ENCODE measurements at regions not wholly inside any gene's neighbourhood (a gene's known extent, or its start where the extent isn't known, plus 50 kb on each side); places are given as distances from the start of the nearest gene placed in this dataset.

DNA sequence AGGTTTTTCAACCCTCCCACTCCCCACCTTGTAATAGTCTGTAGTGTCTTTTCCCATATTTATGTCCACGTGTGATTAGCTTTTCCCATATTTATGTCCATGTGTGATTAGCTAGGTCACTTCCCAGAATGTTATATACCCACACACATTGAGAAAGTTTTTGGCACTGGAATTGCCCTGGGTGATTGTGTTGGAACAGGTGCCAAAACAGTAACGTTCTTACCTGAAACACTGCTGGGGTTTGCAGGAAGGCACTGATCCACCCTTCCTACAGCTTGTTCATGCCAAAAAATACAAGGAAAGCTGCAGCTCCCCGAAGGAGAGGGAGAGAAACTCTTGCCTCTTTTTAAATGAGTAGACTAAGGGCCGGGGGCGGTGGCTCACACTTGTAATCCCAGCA is 68.0 kb upstream of the CXADR start:
- no peak for TF ChIP-seq EZH2 (IDR thresholded peaks at IDR 0.05; ENCODE audit: borderline replicate concordance, low read depth, low read length, poor library complexity, severe bottlenecking)
- TF ChIP-seq, protein P1, sequence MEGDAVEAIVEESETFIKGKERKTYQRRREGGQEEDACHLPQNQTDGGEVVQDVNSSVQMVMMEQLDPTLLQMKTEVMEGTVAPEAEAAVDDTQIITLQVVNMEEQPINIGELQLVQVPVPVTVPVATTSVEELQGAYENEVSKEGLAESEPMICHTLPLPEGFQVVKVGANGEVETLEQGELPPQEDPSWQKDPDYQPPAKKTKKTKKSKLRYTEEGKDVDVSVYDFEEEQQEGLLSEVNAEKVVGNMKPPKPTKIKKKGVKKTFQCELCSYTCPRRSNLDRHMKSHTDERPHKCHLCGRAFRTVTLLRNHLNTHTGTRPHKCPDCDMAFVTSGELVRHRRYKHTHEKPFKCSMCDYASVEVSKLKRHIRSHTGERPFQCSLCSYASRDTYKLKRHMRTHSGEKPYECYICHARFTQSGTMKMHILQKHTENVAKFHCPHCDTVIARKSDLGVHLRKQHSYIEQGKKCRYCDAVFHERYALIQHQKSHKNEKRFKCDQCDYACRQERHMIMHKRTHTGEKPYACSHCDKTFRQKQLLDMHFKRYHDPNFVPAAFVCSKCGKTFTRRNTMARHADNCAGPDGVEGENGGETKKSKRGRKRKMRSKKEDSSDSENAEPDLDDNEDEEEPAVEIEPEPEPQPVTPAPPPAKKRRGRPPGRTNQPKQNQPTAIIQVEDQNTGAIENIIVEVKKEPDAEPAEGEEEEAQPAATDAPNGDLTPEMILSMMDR (conservative IDR thresholded peaks at IDR 0.05; ENCODE audit: low read depth, low read length), result no peak
- no peak for DNase-seq (ENCODE audit: low spot score)
- POLR2A ChIA-PET (ENCODE audit: low non-redundant PET), result no interaction called here
- Histone ChIP-seq H3K4me3 (ENCODE audit: low read depth, low read length, poor library complexity, severe bottlenecking) (no peak overlapping the region), H3K9me3 (ENCODE audit: low read depth, low read length, poor library complexity, severe bottlenecking) (no peaks in the 10 kb centered on the region), H3K36me3 (ENCODE audit: insufficient read depth, low read length, poor library complexity, severe bottlenecking) (no peaks in the 10 kb centered on the region), H3K27ac (ENCODE audit: low read depth, low read length, poor library complexity, severe bottlenecking) (no peak overlapping the region), H3K4me1 (ENCODE audit: insufficient read depth, low read length, poor library complexity, severe bottlenecking) (no peaks in the 10 kb centered on the region), H3K27me3 (replicated peaks; ENCODE audit: insufficient read depth, low read depth, low read length, poor library complexity) (no peaks in the 10 kb centered on the region)
- intact Hi-C loops (cut with micrococcal nuclease; ENCODE audit: unreplicated experiment), result no loop called here
- BruUV-seq (replicated peaks), result no TSS peak
- CTCF ChIA-PET, result no interaction called here

DNA sequence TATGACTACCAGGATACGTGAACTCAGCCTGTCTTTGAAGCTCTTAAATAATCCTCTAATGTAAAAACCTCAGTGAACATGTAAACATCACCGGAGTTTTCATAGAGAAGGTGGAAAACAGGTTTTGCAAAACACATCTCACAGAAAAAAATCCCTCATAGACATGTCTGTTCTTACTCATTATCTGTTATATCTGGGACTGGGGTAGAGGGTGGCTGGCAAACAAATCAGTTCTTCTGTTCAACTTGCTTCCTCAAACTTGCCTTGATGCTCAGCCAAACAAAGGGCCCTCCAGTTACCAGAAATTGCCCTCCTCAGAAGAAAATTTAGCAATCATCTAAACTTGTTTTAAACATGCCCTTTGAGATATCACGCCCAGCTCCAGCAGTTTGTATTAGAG is 66.1 kb upstream of the CXADR start:
- ChIA-PET CTCF (no interaction called here), POLR2A (ENCODE audit: low non-redundant PET) (no interaction called here)
- H3K4me3 ChIP-seq (ENCODE audit: low read depth, low read length, poor library complexity, severe bottlenecking), result no peak overlapping the region
- intact Hi-C loops (cut with micrococcal nuclease; ENCODE audit: unreplicated experiment), result no loop called here
- no peak overlapping the region for H3K27ac ChIP-seq (ENCODE audit: low read depth, low read length, poor library complexity, severe bottlenecking)
- no peaks in the 10 kb centered on the region for H3K36me3 ChIP-seq (ENCODE audit: insufficient read depth, low read length, poor library complexity, severe bottlenecking)
- H3K9me3 ChIP-seq (ENCODE audit: low read depth, low read length, poor library complexity, severe bottlenecking), result no peaks in the 10 kb centered on the region
- no peak for DNase-seq (ENCODE audit: low spot score)
- TF ChIP-seq, protein P1 (conservative IDR thresholded peaks at IDR 0.05; ENCODE audit: low read depth, low read length), result no peak
- no peak for TF ChIP-seq EZH2 (IDR thresholded peaks at IDR 0.05; ENCODE audit: borderline replicate concordance, low read depth, low read length, poor library complexity, severe bottlenecking)
- H3K27me3 ChIP-seq (replicated peaks; ENCODE audit: insufficient read depth, low read depth, low read length, poor library complexity), result no peaks in the 10 kb centered on the region
- H3K4me1 ChIP-seq (ENCODE audit: insufficient read depth, low read length, poor library complexity, severe bottlenecking), result no peaks in the 10 kb centered on the region
- BruUV-seq (replicated peaks), result no TSS peak

DNA sequence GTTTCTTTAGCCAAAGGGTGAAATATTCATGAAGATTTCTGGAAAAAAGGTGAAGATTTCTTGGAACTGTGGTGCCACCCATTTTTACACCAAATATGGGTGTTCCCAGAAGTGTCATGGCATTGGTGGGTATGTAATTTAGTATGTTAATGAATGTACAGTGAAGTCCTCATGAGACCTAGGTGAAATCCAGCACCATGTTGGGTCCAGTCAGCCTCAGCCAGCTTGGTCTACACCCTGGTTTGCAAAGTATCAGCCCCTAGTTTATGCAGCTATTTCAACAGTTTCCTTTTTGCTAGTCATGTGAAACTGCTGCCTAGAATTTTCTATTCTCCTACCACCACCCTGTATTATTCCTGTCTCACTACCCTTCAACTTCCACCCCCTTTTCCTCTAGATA is 63.1 kb upstream of the CXADR start:
- Histone ChIP-seq H3K36me3 (ENCODE audit: insufficient read depth, low read length, poor library complexity, severe bottlenecking) (no peaks in the 10 kb centered on the region), H3K9me3 (ENCODE audit: low read depth, low read length, poor library complexity, severe bottlenecking) (no peaks in the 10 kb centered on the region), H3K4me1 (ENCODE audit: insufficient read depth, low read length, poor library complexity, severe bottlenecking) (no peaks in the 10 kb centered on the region), H3K27me3 (replicated peaks; ENCODE audit: insufficient read depth, low read depth, low read length, poor library complexity) (no peaks in the 10 kb centered on the region), H3K4me3 (ENCODE audit: low read depth, low read length, poor library complexity, severe bottlenecking) (no peak overlapping the region), H3K27ac (ENCODE audit: low read depth, low read length, poor library complexity, severe bottlenecking) (no peak overlapping the region)
- DNase-seq (ENCODE audit: low spot score), result no peak
- no peak for TF ChIP-seq EZH2 (IDR thresholded peaks at IDR 0.05; ENCODE audit: borderline replicate concordance, low read depth, low read length, poor library complexity, severe bottlenecking)
- TF ChIP-seq, protein P1 (conservative IDR thresholded peaks at IDR 0.05; ENCODE audit: low read depth, low read length), result no peak
- CTCF ChIA-PET, result no interaction called here
- POLR2A ChIA-PET (ENCODE audit: low non-redundant PET), result no interaction called here
- intact Hi-C loops (cut with micrococcal nuclease; ENCODE audit: unreplicated experiment), result no loop called here
- no TSS peak for BruUV-seq (replicated peaks)

All from A673 (cell line).